Osteocyte (in vitro differentiated cells): ENCODE measurements at regions not wholly inside any gene's neighbourhood (a gene's known extent, or its start where the extent isn't known, plus 50 kb on each side); places are given as distances from the start of the nearest gene placed in this dataset.

Experiments
- DNase-seq: peaks from one replicate; pipeline ENCODE4 v3.0.0; 2021; ENCODE audit warnings: mixed read lengths; ENCODE audit not compliant: unreplicated experiment; ENCODE audit errors: extremely low spot score
- H3K27ac Mint-ChIP-seq: one replicate; pipeline ENCODE4 v1.8.0; 2021; ENCODE audit warnings: mild to moderate bottlenecking, mixed read lengths; ENCODE audit not compliant: unreplicated experiment
- H3K27me3 Mint-ChIP-seq: one replicate; pipeline ENCODE4 v1.8.0; 2021; ENCODE audit warnings: mixed read lengths; ENCODE audit not compliant: unreplicated experiment
- H3K36me3 Mint-ChIP-seq: one replicate; pipeline ENCODE4 v1.8.0; 2021; ENCODE audit warnings: mixed read lengths; ENCODE audit not compliant: unreplicated experiment
- H3K4me1 Mint-ChIP-seq: one replicate; pipeline ENCODE4 v1.8.0; 2021; ENCODE audit warnings: mixed read lengths; ENCODE audit not compliant: unreplicated experiment
- H3K4me3 Mint-ChIP-seq: one replicate; pipeline ENCODE4 v1.8.0; 2021; ENCODE audit warnings: mild to moderate bottlenecking, moderate library complexity, mixed read lengths; ENCODE audit not compliant: unreplicated experiment
- H3K9me3 Mint-ChIP-seq: one replicate; pipeline ENCODE4 v1.8.0; 2021; ENCODE audit warnings: mixed read lengths; ENCODE audit not compliant: unreplicated experiment
- TF ChIP-seq, protein P1 (sequence below): fragments of 200-600 bp; sonication (generic); IDR thresholded peaks from 2 replicates; pipeline ENCODE4 v1.5.0; 2021; ENCODE audit warnings: antibody characterized with exemption, mild to moderate bottlenecking, moderate library complexity

DNA sequence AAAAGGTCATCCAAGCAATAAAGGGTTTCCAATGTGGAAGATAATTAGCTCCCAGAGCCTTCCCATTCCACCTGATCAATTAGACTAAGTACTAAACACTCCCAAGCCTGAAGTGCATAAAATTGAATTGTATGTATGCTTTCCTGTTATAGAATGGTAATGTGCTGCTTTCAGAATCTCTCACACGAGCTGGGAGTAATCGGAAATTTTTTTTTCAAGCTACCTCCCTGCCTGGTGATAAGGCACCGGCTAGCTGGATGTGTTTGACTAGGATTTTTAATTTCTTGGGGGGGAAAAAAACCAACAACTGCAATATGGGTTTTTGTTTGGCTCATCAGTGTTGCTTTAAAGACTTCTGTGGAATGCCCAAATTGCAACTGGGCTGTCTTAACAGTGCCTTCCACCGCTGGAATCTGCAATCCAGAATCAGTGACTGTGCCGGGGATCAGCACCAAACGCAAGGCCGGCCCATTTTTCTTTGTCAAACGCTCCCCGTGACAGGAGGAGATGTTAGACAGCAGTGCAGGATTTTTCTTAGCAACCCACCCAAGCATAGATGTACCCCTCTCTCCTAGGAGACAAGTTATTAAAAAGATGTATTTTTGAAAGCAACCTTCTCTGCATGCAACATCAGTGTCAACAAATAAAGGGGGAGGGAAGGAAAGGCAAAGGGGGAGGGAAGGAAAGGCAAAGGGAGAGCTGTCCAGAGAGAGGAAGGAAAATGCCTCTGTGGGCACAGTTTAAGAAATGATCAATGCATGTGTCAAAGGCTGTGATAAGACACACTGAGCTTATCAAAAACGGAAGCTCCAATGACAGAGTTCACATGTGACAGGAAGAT, 387.2 kb downstream of the NPIPA8 start:
- H3K27me3 Mint-ChIP-seq = no peaks in the 10 kb centered on the region
- H3K4me3 Mint-ChIP-seq = no peak overlapping the region
- no peaks in the 10 kb centered on the region for H3K36me3 Mint-ChIP-seq
- TF ChIP-seq, protein P1, sequence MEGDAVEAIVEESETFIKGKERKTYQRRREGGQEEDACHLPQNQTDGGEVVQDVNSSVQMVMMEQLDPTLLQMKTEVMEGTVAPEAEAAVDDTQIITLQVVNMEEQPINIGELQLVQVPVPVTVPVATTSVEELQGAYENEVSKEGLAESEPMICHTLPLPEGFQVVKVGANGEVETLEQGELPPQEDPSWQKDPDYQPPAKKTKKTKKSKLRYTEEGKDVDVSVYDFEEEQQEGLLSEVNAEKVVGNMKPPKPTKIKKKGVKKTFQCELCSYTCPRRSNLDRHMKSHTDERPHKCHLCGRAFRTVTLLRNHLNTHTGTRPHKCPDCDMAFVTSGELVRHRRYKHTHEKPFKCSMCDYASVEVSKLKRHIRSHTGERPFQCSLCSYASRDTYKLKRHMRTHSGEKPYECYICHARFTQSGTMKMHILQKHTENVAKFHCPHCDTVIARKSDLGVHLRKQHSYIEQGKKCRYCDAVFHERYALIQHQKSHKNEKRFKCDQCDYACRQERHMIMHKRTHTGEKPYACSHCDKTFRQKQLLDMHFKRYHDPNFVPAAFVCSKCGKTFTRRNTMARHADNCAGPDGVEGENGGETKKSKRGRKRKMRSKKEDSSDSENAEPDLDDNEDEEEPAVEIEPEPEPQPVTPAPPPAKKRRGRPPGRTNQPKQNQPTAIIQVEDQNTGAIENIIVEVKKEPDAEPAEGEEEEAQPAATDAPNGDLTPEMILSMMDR = no peak
- H3K27ac Mint-ChIP-seq = no peak overlapping the region
- peaks cover 14% of the 10 kb centered on the region for H3K9me3 Mint-ChIP-seq
- no peak for DNase-seq
- peaks cover 6% of the 10 kb centered on the region for H3K4me1 Mint-ChIP-seq

DNA sequence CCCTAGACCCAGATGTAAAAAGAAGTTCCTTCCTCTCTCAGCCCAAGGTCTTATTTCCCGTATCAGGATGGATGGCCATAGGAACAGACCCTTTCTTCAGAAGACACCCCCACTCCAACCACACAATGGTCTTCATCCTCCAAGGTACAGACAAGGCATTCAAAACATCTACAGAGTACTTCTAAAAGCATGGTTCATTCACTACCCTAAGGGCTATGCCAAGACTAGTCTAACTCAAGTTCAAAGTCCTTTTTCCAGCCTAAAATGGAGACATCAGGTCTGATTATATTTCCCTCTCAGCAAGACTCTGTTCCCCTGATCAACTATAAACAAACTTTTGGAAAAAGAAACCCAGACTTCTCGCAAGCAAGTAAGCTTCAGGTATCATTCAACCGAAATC, 388.9 kb downstream of the NPIPA8 start:
- TF ChIP-seq, protein P1 = no peak
- no peak for DNase-seq
- Mint-ChIP-seq H3K9me3 (peaks cover 16% of the 10 kb centered on the region), H3K36me3 (no peaks in the 10 kb centered on the region), H3K27me3 (no peaks in the 10 kb centered on the region), H3K4me3 (no peak overlapping the region), H3K27ac (no peak overlapping the region), H3K4me1 (peaks cover 6% of the 10 kb centered on the region)

DNA sequence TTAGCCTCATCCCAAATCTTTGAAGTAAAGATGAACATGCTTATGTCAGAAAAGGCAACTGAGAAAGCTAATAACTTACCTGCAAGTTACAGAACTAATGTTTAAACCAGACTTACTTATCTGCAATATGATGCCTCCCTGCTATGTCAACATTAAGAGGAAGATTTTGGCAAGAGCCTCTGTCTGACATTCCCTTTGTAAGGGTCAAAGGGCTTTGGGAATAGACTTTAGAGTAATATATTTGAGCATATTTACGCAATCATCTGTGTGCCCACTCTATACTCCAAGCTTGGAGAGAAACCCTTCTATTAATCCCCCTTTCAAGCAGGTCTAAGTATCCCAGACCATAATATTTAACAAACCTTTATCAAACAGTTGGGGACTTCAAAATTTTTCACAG, 389.4 kb downstream of the NPIPA8 start:
- no peak overlapping the region for H3K27ac Mint-ChIP-seq
- H3K36me3 Mint-ChIP-seq = no peaks in the 10 kb centered on the region
- no peak for DNase-seq
- no peaks in the 10 kb centered on the region for H3K27me3 Mint-ChIP-seq
- TF ChIP-seq, protein P1 = no peak
- H3K4me3 Mint-ChIP-seq = no peak overlapping the region
- peaks cover 20% of the 10 kb centered on the region for H3K9me3 Mint-ChIP-seq
- peaks cover 6% of the 10 kb centered on the region for H3K4me1 Mint-ChIP-seq

DNA sequence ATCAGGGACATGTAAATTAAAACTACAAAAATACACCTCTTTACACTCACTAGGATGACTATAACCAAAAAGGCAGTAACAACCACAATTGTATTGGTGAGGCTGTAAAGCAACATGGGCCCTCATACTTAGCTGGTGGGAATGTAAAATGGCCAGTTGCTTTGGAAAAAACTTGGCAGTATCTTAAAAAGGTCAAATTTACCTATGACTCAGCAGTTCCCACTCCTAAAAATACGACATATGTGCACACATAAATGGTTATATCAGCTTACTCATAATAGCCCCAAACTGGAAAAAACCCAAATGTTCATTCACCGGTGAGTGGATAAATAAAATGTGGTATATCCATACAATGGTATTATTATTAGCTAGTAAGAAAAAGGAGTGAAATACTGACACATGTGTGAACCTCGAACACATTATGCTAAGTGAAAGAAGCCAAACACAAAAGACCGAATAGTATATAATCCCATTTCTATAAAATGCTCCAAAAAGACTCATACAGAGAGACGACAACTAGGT, 391.4 kb downstream of the NPIPA8 start:
- Mint-ChIP-seq H3K4me1 (no peaks in the 10 kb centered on the region), H3K36me3 (no peaks in the 10 kb centered on the region), H3K9me3 (peaks cover 15% of the 10 kb centered on the region), H3K27ac (no peak overlapping the region), H3K27me3 (no peaks in the 10 kb centered on the region), H3K4me3 (no peak overlapping the region)
- no peak for DNase-seq
- TF ChIP-seq, protein P1 = no peak

DNA sequence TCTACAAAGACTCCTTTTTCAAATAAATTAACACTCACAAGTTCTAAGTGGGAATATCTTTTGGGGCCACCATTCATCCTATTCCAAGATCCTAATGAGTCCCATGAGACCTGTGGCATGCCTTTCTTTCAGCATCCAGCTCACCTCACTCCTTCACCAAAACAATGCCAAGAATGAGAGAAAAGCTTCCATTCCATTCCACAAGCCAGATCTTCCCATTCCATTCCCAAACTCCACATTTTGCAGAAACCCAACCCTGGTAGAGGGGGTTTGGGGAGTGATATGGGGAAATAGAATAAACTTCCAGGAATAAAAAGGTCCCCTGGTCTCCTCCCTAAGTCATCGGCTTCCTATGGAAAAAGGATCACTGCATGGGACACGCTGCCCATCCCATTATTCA, 392.2 kb downstream of the NPIPA8 start:
- Mint-ChIP-seq H3K27ac (no peak overlapping the region), H3K4me3 (no peak overlapping the region), H3K36me3 (no peaks in the 10 kb centered on the region), H3K27me3 (no peaks in the 10 kb centered on the region), H3K9me3 (peaks cover 15% of the 10 kb centered on the region), H3K4me1 (no peaks in the 10 kb centered on the region)
- TF ChIP-seq, protein P1 = no peak
- DNase-seq = no peak
